HG03064 (cell line): ENCODE measurements at regions not wholly inside any gene's neighbourhood (a gene's known extent, or its start where the extent isn't known, plus 50 kb on each side); places are given as distances from the start of the nearest gene placed in this dataset.
"Not testable (repeated sequence)": the region's sequence is repeated elsewhere in the genome, so short reads cannot be mapped to it uniquely, and the experiment has no call there.

Source experiments
- ATAC-seq: cut with Tn5 transposase; IDR thresholded peaks from one replicate; pipeline ENCODE4 v1.9.1; 2021; ENCODE audit warnings: low read depth; ENCODE audit not compliant: unreplicated experiment

DNA sequence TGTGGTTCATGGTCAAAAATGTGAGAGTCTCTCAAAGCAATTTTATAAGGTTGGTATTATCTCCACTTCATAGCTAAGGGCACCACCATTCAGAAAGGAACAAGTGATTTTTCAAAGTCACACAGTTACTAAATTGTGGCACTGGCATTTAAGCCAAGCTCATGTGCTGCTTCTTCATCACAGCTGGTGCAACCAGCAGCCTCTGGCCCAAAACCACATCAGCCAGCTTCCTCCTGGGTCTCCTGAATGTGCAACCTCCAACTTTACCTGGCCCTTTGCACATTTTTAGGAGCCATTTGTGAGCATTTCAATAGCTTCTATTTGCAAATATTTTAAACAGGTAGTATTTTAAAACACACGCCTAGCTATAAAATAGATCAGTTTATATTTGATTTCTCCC lies 293.7 kb downstream of the BCL11A start:
- ATAC-seq: no peak

DNA sequence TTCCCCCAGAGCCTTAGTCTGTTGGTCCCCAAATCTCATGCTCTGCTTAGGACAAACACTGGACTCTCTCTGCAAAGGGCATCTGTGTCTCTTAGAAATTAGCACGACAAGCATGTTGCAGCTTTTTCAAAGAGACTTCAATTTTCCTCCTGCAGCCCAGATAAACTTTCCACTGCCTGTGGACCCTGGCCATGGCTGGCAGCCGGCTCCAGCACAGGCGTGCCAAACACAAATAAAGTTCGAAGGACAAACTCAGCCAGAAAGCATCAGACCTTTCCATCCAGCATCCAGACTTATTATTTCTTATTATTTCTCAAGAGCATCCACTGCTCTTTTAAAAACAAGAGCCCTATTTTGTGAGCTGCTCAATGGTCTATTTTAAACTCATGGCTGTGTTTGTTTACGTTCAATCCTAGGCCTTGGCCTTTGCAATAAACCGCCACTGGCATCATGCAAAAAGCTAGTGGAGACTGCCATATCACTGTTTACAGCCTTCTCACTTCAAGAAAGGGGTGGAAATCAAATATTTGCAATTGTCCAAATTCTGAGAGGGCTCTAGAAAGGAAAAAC lies 300.8 kb downstream of the BCL11A start:
- no peak for ATAC-seq

DNA sequence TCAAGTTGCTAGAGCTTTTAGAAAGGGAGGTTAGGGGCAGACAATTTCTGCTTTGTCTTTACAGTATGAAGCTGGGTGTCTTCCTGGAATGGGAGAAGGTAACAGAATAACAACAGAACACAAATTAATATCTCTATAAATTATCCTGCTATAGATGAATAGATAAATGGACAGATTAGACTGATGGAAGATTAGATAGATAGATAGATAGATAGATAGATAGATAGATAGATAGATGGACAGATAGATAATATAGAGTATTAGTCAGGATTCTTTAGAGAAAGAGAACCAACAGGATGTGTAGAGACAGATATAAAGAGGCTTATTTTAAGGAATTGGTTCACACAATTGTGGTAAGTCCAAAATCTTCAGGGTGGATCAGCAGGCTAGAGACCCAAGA lies 302.2 kb downstream of the BCL11A start:
- no peak for ATAC-seq

DNA sequence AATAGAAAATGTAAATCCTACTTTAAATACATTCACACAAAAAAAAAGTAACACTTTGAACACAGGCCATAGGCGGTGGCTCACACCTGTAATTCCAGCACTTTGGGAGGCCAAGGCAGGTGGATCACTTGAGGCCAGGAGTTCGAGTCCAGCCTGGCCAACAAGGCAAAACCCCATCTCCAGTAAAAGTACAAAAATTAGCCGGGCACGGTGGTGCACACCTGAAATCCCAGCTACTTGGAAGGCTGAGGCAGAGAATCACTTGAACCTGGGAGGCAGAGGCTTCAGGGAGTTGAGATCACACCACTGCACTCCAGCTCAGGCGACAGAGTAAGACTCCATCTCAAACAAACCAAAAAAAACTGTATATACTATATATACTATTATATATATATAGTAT lies 303.6 kb downstream of the BCL11A start:
- no peak for ATAC-seq

DNA sequence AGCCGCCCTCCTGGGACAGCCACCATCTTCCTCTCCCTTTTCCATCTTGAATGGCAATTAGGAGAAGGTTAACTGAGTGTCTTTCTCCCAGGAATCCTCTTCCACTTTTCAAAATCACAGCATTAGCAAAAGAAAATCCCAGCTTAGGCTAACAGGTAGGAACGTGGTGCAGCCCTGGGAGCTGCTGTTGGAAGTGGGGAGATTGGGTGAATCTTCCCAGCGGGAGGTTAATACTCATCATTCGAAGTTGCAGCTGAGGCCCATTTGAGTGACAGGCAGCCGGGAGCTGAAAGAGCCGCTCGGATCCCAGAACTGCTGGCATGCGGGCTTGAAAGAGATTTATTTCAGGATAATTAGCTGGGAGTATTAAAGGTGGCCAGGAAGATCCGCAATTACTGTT lies 306.0 kb downstream of the BCL11A start:
- ATAC-seq: no peak

DNA sequence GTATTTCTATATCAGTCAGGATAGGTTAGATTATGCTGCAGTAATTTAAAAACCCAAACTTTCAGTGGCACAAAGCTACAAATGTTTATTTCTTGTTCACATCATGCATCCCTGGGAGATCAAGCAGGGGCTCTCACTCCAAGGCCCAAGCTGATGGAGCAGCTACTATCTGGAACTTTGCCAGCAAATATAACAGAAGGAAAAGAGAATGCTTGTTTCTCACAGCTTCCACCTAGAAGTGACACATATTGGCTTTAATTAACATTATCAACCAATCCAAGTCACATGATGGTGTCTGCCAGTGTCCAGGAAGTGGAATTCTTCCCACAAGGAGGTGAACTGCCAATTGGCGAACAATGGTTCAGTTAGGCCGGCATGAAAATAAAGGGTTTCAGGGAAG lies 306.9 kb downstream of the BCL11A start:
- no peak for ATAC-seq

DNA sequence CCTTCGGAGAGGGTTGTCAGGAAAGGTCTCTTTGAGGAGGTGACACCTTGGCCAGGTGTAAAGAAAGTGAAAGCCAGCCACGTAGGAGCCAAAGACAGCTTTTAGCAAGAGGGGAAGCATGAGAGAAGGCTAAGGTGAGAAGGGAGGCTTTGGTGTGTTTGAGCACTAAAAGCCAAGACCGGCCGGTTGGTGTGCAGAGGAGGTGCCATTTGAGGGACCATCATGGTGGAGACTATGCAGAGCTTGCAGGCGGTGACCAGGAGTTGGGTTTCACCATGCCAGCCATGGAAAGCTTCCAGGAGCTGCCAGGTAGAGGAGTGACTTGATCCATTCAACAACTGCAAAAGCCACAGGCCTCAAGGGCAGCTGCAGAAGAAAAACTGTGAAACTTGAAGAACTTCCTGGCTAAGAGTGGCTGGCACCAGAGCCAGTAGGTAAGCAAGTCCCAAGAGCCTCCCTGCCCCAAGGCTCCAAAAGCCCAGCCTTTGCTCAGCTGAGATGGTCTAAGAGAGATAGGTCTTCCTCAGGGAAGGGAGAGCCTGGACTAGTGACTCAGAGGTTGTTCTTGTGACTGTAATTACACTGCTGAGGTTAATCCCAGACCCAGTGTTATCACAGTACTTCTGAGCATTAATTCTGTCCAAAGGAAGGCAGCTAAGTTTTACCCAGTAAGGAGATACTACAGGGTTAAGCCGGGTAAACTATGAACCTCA lies 319.0 kb downstream of the BCL11A start:
- no peak for ATAC-seq

DNA sequence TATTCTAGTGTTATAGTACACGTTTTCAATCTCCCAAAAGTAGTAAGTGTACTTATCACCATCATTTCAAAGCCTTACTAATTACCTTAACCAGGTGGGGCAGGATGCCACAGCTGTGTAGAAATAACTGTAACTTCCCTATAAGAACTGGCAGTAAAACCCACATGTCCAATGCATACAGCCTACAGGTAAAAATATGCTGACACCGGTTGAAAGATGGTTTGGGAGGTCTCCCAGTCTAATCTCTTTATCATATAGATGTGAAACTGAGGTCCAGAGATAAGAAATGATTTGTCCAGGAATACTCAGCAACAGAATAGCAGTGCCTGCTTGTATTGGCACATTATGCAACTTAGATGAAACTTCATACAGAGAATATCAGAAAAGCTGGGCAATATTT lies 322.9 kb downstream of the BCL11A start:
- ATAC-seq: no peak

DNA sequence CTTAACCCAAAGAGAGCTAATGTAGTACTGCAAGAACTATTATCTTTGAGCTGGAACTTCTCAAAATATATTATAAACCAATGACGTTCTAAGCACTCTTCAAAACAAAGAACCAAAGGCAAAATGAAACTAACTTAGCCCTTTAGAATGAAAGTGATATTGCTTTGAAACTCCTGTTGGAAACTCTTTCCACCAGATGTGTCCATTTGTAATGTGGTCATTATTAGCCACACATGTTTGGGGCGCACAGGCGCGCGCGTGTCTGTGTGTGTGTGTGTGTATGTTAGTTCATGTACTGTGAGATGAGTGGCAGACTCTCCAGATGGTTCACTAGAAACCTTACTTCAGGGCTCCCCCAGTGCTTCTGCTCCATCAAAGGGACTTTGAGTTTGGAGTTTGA lies 323.4 kb downstream of the BCL11A start:
- no peak for ATAC-seq

DNA sequence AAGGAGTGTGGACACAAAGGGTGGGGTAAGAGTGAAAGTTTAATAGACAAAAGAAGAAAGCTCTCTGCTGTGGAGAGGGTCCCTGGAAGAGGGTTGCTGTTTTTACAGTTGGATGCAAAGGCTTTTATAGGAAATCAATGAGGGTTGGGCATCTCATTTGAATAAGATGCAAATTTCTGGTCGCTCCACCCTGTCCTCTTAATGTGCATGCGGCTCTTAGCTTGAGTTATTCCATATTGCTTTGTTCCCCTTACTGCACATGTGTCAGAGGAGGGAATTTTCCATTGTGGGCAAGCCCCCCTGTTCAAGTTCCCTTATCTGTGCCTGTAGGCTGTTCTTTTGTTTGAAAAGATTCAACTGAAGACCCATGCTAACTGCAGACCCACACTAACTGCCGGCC lies 326.5 kb downstream of the BCL11A start:
- ATAC-seq: no peak

DNA sequence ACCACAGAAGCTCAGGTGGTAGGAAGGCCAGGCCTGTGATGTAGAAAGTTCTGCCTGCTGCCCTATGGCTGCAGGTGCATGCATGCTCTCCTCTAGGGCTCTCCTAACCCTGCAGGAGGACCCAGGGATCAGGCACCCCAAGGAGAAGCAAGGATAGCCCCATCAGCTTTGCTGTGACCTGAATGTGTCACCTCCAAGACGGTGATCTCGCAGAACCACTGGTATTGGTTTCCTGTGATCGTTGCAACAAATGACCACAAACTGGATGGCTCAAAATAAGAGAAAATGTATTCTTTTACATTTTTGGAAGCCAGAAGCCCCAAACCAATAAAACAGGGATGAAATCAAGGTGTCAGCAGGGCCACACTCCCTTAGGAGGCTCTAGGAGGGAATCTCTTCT lies 327.3 kb downstream of the BCL11A start:
- ATAC-seq: no peak

DNA sequence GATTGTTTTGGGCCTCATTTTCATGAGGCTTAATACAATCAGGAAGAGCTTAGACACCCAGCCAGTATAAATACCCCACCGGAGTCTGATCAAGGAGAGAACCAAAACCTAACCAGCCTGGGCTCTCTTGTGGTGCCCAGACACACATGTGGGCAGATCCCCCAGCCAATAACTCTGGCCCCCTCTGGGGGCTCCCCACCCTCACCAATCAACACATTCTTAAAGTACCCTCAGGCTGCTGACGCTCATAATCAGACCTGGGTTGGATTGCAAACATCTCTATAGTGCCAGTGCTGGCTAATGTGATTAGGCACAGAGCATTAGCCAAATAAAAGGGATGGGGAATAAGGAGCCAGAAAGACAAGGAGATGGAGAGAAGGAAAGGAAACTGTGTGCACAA lies 329.6 kb downstream of the BCL11A start:
- ATAC-seq: no peak

DNA sequence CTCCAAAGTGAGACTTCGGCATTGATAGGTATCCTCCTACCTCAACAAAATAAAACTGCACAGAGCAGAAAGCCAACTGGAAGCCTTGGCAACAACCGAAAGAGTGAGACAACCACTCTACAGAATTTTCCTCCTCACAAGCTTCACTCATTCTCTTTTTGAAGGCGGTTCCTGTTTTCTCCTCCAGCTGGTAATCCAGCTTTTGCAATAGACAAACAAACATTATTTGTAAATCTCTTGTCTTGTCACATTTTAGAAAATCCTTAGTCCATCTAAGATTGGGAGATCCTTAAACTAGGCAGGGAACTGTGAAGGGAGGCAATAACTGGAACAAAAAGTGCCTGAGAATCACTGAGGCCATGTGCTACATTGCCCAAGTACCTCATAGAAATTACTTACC lies 332.4 kb downstream of the BCL11A start:
- no peak for ATAC-seq

DNA sequence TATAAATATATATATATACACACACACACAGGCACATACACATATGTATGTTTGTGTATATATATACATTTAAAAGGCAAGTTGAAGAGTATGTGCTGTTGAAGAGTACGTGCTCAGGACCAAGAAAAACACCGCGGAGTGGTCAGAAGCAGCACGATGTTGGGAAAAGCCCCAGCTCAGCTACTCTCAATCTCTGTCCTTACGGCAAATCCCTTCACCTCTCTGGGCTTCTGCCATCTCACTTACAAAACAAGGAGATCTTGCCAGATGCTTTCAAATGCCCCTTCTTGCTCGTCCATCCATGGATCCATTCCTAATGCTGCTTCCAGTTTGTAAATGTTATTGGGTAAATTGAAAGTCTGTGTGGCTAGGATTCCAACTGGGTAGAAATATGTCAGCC lies 333.9 kb downstream of the BCL11A start:
- ATAC-seq: no peak

DNA sequence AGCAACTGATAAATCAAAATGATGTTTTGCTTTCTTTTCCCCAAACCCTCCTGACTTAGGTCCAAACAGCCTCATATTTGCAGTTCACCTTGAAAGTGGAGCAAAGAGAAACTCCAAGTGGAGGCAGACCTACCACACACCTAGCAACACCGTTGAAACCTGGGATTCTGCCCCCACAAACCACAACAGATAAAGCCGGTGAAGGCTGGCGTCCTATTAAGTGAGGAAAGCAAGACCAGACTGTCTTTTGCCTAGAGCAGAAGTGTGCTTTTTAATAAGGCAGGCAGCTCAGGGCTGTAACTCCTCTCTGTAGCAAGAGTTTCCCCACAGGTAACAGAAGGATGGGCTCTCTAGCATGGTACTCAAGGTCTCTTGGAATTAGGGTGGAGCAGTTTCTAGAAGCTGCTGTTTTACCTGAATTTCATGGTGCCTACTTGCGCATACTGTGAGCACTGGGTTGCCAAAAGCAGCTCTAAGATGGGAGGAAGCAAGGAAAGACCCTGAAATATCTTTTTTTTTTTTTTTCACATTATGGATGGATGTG lies 336.9 kb downstream of the BCL11A start:
- no peak for ATAC-seq

DNA sequence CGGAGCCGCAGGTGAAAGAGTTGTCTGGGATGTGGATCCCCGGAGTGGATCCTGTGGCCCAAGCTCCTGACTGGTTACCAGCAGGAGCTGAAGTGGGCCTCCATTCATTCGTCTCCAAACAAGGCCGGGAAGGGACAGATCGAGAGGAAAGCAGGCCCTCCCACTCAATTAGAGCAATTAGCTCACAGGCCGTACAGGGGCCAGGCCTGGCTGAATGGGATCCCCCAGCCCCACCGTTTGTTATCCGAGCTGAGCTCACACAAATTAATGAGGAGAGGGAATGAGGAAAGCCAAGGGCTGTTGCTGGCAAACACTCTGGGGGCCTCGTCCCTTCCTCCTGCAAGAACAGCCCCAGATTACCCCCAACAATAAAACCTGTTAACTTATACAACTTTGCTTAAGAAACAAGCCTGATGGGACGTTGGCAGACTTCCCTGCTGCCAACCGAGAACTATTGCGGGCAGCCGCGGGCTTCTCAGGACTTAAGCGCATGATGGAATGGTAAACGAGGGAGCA lies 338.0 kb downstream of the BCL11A start:
- ATAC-seq: no peak

DNA sequence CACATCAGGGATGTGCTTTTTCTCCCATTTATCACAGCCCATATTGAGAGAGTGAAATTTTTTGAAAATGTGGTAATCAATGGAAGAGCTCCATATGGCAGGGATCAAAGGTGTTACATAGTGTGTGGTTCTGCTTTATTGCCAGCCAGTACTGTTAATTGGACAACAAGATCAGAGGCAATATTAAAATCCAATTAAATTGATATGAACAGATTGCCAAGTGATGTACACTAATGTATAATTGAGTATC lies 338.9 kb downstream of the BCL11A start:
- no peak for ATAC-seq

DNA sequence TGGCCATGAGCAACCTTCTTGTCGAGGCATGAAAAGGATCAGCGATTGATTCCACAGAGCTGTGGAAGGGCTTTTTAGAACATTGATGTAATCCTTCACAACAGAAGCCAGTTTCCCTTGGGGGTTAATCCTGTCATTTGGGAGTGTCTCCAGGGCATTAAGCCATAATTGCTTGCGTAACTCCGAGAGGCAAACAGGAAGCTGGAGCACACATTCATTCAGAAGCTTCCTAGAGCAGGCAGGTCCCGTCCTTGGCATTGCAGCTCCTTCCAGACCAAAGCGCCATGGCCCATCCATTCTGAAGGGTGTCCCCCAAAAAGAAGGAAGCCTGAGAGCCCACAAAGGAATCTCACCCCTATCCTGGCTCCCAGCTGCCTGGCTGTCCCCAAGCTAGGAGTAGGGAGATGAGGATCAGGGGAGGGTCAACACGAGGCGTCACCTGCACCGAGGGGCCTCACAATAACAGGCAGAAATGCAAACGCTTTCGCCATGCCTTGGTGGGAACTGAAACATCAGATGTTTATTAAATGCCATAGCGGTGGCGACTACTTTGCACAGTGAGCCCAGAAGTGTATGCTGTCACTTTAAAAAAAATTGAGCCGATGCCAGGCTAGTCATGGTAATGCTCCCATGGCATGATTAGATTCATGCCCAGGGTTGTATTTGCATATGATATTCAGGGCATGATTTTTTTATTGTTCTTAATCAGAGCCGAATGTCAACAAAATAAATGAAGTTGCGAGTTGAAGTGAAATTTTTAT lies 339.4 kb downstream of the BCL11A start:
- no peak for ATAC-seq

DNA sequence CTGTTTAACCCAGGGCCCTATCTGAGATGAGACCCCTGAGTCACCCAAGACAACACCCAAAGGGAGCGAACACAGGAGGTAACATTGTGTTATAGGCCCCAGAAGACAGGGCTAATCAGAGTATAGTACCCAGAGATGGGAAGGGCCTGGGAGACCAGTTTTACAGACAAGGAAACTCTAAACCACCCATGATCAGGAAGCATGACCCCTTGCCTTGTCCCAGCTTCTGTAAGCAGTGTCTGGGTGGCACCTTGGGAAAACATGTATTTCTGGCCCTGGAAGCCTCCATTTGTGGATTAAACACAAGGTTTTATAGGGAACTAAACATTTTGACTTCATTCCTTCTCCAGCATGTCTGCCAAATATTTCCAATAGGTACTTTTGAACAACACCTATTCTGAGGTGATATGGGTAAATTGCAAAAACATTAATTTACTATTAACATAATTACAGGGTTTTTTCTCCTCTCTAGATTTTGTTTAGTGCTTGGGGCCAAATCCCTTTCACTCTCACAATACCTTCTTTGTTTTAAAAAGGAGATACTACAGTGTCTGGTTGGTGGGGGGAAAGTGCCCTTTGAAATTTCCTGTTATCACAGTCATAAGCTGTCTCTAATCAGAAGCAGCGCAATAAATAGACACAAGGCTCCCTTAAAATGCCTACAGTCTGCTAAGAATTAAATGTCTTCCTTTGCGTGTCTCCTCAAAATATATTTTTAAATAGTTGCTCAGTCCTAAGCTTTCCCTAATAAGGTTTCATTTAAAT lies 341.1 kb downstream of the BCL11A start:
- ATAC-seq: no peak

DNA sequence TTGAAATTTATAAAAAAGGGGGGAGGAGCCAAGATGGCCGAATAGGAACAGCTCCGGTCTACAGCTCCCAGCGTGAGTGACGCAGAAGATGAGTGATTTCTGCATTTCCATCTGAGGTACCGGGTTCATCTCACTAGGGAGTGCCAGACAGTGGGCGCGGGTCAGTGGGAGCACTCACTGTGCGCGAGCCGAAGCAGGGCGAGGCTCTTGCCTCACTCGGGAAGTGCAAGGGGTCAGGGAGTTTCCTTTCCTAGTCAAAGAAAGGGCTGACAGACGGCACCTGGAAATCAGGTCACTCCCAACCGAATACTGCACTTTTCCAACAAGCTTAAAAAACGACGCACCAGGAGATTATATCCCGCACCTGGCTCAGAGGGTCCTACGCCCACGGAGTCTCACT lies 364.4 kb downstream of the BCL11A start:
- ATAC-seq: not testable (repeated sequence)

DNA sequence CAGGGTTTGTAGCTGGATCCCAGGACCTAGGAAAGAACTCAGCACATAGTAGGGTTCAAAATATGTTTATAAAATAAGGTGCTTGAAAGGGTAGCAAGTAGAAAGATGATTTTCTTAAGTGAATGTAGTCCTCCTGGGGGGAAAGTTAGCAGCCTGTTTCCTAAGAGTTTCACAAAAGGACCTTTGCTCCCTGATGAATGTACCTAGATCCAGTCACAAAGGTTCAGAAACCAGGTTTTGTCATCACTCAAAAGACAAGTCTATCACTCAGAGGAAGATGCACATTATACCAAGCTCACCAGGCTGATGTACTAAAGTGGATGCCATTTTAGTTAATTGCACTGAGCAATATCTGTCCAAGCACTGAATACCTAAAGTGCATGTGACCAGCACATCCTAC lies 378.2 kb downstream of the BCL11A start:
- no peak for ATAC-seq
